IMR-90 (cell line): ENCODE measurements at regions not wholly inside any gene's neighbourhood (a gene's known extent, or its start where the extent isn't known, plus 50 kb on each side); places are given as distances from the start of the nearest gene placed in this dataset.
A peak's percentile ranks its signal among the peaks of the same experiment; 100 is the strongest.

Experiments
- ATAC-seq: fragments of 200-7000 bp; cut with Tn5 transposase; 2 replicates; pipeline ENCODE4 v1.9.1; 2020; ENCODE audit warnings: low read depth, mild to moderate bottlenecking, moderate library complexity
- BruUV-seq: library from RNA; stranded (reverse); fragments of 400-500 nt; replicated peaks from 2 replicates; lab custom pipeline; 2021; lab: Mats Ljungman, UMichigan
- CTCF ChIA-PET: fragments of 300-600 bp; formaldehyde crosslinking; extraction: SDS; loops from one replicate; lab custom pipeline; 2021; ENCODE audit warnings: antibody characterized with exemption; lab: Yijun Ruan, JAX
- POLR2A ChIA-PET: fragments of 300-600 bp; sonication (Branson Sonifier 250); formaldehyde crosslinking; loops from one replicate; lab custom pipeline; 2022; ENCODE audit warnings: antibody characterized with exemption; ENCODE audit not compliant: unreplicated experiment; lab: Charles Lee
- DNase-seq: peaks from one replicate; pipeline ENCODE4 v3.0.0; 2013
- H2AFZ ChIP-seq: replicated peaks from 2 replicates; pipeline ENCODE3; 2013; ENCODE audit warnings: low read length, mild to moderate bottlenecking; ENCODE audit not compliant: poor library complexity
- H2AK5ac ChIP-seq: 2 replicates; pipeline ENCODE4 v1.6.1; 2013; ENCODE audit warnings: low read depth, low read length, inconsistent platforms
- H2AK9ac ChIP-seq: replicated peaks from 2 replicates; pipeline ENCODE3; 2013; ENCODE audit warnings: mild to moderate bottlenecking, low read depth, low read length, moderate library complexity; ENCODE audit not compliant: poor library complexity
- H2BK120ac ChIP-seq: 2 replicates; pipeline ENCODE4 v1.6.1; 2013; ENCODE audit warnings: low read depth, low read length, inconsistent platforms
- H2BK15ac ChIP-seq: 3 replicates; pipeline ENCODE4 v1.6.1; 2013; ENCODE audit warnings: low read depth, low read length, inconsistent platforms
- H2BK20ac ChIP-seq: 2 replicates; pipeline ENCODE4 v1.6.1; 2013; ENCODE audit warnings: low read depth, mild to moderate bottlenecking, inconsistent platforms, low read length, moderate library complexity
- H2BK5ac ChIP-seq: 2 replicates; pipeline ENCODE4 v1.6.1; 2013; ENCODE audit warnings: mild to moderate bottlenecking, low read depth, low read length, inconsistent platforms; ENCODE audit not compliant: poor library complexity, severe bottlenecking
- H3K14ac ChIP-seq: replicated peaks from 2 replicates; pipeline ENCODE4 v1.6.1; 2013; ENCODE audit warnings: low read depth, low read length, inconsistent platforms
- H3K18ac ChIP-seq: 2 replicates; pipeline ENCODE4 v1.6.1; 2013; ENCODE audit warnings: low read depth, low read length, control low read depth
- H3K23ac ChIP-seq: 2 replicates; pipeline ENCODE4 v1.6.1; 2013; ENCODE audit warnings: low read depth, low read length, inconsistent platforms
- H3K27ac ChIP-seq: 2 replicates; pipeline ENCODE4 v1.5.1; 2013; ENCODE audit warnings: mild to moderate bottlenecking, control low read depth, low read length; ENCODE audit not compliant: insufficient read depth
- H3K27me3 ChIP-seq: 2 replicates; pipeline ENCODE4 v1.6.1; 2013; ENCODE audit warnings: low read length; ENCODE audit not compliant: control insufficient read depth, insufficient read depth
- H3K36me3 ChIP-seq: 2 replicates; pipeline ENCODE4 v1.6.1; 2013; ENCODE audit warnings: low read length, mixed read lengths; ENCODE audit not compliant: control insufficient read depth, insufficient read depth
- H3K4ac ChIP-seq: 2 replicates; pipeline ENCODE4 v1.6.1; 2013; ENCODE audit warnings: low read depth, low read length, inconsistent platforms
- H3K4me1 ChIP-seq: 2 replicates; pipeline ENCODE4 v1.6.1; 2013; ENCODE audit warnings: low read length, mixed read lengths; ENCODE audit not compliant: control insufficient read depth, insufficient read depth
- H3K4me2 ChIP-seq: 2 replicates; pipeline ENCODE4 v1.6.1; 2013; ENCODE audit warnings: low read depth, mild to moderate bottlenecking, control low read depth, low read length, moderate library complexity
- H3K4me3 ChIP-seq: 2 replicates; pipeline ENCODE4 v1.5.1; 2013; ENCODE audit warnings: low read depth, mild to moderate bottlenecking, control low read depth, low read length, moderate library complexity; ENCODE audit not compliant: insufficient read depth
- H3K56ac ChIP-seq: 2 replicates; pipeline ENCODE4 v1.6.1; 2013; ENCODE audit warnings: low read length, inconsistent platforms; ENCODE audit not compliant: insufficient read depth; ENCODE audit errors: extremely low read depth
- H3K79me1 ChIP-seq, 2 experiments: 2 replicates each; pipeline ENCODE4 v1.6.1; 2013; ENCODE audit warnings: low read length in 2 of 2, inconsistent platforms in 1 of 2, low read depth in 1 of 2
- H3K9ac ChIP-seq: 2 replicates; pipeline ENCODE4 v1.6.1; 2013; ENCODE audit warnings: low read depth, low read length, control low read depth
- H3K9me1 ChIP-seq: 2 replicates; pipeline ENCODE4 v1.6.1; 2013; ENCODE audit warnings: low read length, inconsistent platforms; ENCODE audit not compliant: insufficient read depth
- H3K9me3 ChIP-seq: 2 replicates; pipeline ENCODE4 v1.6.1; 2013; ENCODE audit warnings: low read length; ENCODE audit not compliant: control insufficient read depth, insufficient read depth
- H4K20me1 ChIP-seq: 2 replicates; pipeline ENCODE4 v1.6.1; 2013; ENCODE audit warnings: low read length, inconsistent platforms; ENCODE audit not compliant: insufficient read depth
- H4K5ac ChIP-seq: 2 replicates; pipeline ENCODE4 v1.6.1; 2013; ENCODE audit warnings: mild to moderate bottlenecking, low read depth, low read length, control low read depth
- H4K8ac ChIP-seq, 2 experiments: 2 replicates each; pipeline ENCODE4 v1.6.1; 2013; ENCODE audit warnings: low read depth in 2 of 2, low read length in 2 of 2, control low read depth in 1 of 2, inconsistent platforms in 1 of 2
- H4K91ac ChIP-seq: 2 replicates; pipeline ENCODE4 v1.6.1; 2013; ENCODE audit warnings: low read depth, low read length, inconsistent platforms; ENCODE audit not compliant: insufficient read depth
- BHLHE40 ChIP-seq: fragments of 150-350 bp; IDR thresholded peaks from 2 replicates; pipeline ENCODE4 v1.6.1; 2016; ENCODE audit warnings: mild to moderate bottlenecking, low read depth, low read length
- CEBPB ChIP-seq: IDR thresholded peaks from 2 replicates; pipeline ENCODE4 v1.6.1; 2012; ENCODE audit warnings: low read depth, low read length, improper control_type of control experiment
- WGBS, 2 experiments: methylation state at CpG; one replicate each; pipeline versions ENCODE4 v1.1.5 to v1.1.7; 2013; ENCODE audit warnings: missing lambda C conversion rate in 2 of 2; ENCODE audit not compliant: insufficient read length in 1 of 2; ENCODE audit errors: extremely low coverage in 2 of 2; 5-methylcytosine and 5-hydroxymethylcytosine counted together
- dilution Hi-C: fragments of 300-500 bp; cut with HindIII; formaldehyde crosslinking; loops from one replicate; pipeline ENCODE4 v1.14.3; 2018; ENCODE audit warnings: low sequenced_read_pairs; ENCODE audit not compliant: unreplicated experiment
- in situ Hi-C: fragments of 300-500 bp; cut with MboI; formaldehyde crosslinking; loops from 3 replicates; pipeline ENCODE4 v1.14.3; 2019; ENCODE audit warnings: low sequenced_read_pairs, inconsistent platforms, mixed read lengths
- intact Hi-C: fragments of 100-400 bp; cut with micrococcal nuclease; formaldehyde crosslinking; loops from 2 replicates; pipeline ENCODE4 v1.10.0; 2022

- dilution Hi-C loops: no loop called here
- intact Hi-C loops: no loop called here
- no CpG with 5 or more reads among the region's 4 CpGs for WGBS, 2 experiments
- 0 out of 2 replicates have a peak overlapping the region, but pooled peaks have one; percentile 34 for H2BK20ac ChIP-seq
- H4K91ac ChIP-seq: peak overlapping the region; percentile 32; the same call in 1 of the 2 replicates
- no peaks in the 10 kb centered on the region for H3K27me3 ChIP-seq
- H3K36me3 ChIP-seq: no peaks in the 10 kb centered on the region
- no peak overlapping the region for H2AK5ac ChIP-seq
- no peaks in the 10 kb centered on the region for H3K9me3 ChIP-seq
- H4K5ac ChIP-seq: no peak overlapping the region
- H3K23ac ChIP-seq: no peak overlapping the region
- H2AK9ac ChIP-seq: no peak overlapping the region
- H4K8ac ChIP-seq: no peak overlapping the region
- H3K79me1 ChIP-seq: no peaks in the 10 kb centered on the region
- no peak overlapping the region for H3K4ac ChIP-seq
- no peak overlapping the region for H3K9ac ChIP-seq
- in situ Hi-C loops: no loop called here
- H2BK120ac ChIP-seq: no peak overlapping the region
- no peak overlapping the region for H2AFZ ChIP-seq
- H3K27ac ChIP-seq: no peak overlapping the region
- peak; percentile 13 for DNase-seq
- H4K20me1 ChIP-seq: no peaks in the 10 kb centered on the region
- H3K4me2 ChIP-seq: no peak overlapping the region
- H2BK15ac ChIP-seq: no peak overlapping the region
- H3K9me1 ChIP-seq: no peaks in the 10 kb centered on the region
- CTCF ChIA-PET: no interaction called here
- no peak overlapping the region for H3K18ac ChIP-seq
- no peak overlapping the region for H2BK5ac ChIP-seq
- peaks cover 4% of the 10 kb centered on the region; the same call in 1 of the 2 replicates for H3K4me1 ChIP-seq
- H3K56ac ChIP-seq: no peak overlapping the region
- POLR2A ChIA-PET: no interaction called here
- ATAC-seq: no peak
- BruUV-seq: no TSS peak
- TF ChIP-seq BHLHE40 (no peak), CEBPB (peak; percentile 11; the same call in 1 of the 2 replicates)
- no peak overlapping the region for H3K4me3 ChIP-seq
- H3K14ac ChIP-seq: no peak overlapping the region
These were observed 68.2 kb downstream of the LHX9 start for GRCh38 chr1:197985351-197985750.
